ENCODE measurements at regions not wholly inside any gene's neighbourhood (a gene's known extent, or its start where the extent isn't known, plus 50 kb on each side); places are given as distances from the start of the nearest gene placed in this dataset.

GRCh38 chr2:4895371-4895770, 796.8 kb upstream of the SOX11 start:
- TF ChIP-seq, protein P1, sequence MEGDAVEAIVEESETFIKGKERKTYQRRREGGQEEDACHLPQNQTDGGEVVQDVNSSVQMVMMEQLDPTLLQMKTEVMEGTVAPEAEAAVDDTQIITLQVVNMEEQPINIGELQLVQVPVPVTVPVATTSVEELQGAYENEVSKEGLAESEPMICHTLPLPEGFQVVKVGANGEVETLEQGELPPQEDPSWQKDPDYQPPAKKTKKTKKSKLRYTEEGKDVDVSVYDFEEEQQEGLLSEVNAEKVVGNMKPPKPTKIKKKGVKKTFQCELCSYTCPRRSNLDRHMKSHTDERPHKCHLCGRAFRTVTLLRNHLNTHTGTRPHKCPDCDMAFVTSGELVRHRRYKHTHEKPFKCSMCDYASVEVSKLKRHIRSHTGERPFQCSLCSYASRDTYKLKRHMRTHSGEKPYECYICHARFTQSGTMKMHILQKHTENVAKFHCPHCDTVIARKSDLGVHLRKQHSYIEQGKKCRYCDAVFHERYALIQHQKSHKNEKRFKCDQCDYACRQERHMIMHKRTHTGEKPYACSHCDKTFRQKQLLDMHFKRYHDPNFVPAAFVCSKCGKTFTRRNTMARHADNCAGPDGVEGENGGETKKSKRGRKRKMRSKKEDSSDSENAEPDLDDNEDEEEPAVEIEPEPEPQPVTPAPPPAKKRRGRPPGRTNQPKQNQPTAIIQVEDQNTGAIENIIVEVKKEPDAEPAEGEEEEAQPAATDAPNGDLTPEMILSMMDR (IDR thresholded peaks at IDR 0.05; ENCODE audit: insufficient read depth, low read length), result no peak
- H3K4me3 ChIP-seq (ENCODE audit: low read depth, low read length), result no peak overlapping the region
- DNase-seq (ENCODE audit: low read depth), result no peak

GRCh38 chr2:4898706-4899105, 793.5 kb upstream of the SOX11 start:
- no peak for DNase-seq (ENCODE audit: low read depth)
- TF ChIP-seq, protein P1 (IDR thresholded peaks at IDR 0.05; ENCODE audit: insufficient read depth, low read length), result no peak

DNA sequence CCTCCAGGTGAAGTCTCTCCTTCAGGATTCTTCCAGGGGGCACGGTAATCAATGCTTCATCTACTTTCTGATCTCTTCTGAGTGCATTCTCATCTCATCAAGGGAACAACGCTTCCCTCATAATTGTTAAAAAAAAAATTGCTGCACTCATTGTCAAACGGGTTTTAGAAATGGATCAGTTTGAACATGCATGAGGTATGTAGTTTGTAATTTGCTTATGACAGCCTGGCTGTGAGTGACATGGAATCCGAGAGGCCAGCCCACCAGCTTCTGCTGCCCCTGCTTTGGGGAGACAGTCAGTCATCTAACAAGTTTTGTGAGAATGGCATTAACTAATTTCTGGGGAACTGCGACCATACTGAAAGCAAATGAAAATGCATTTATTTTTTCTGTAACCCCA, 791.9 kb upstream of the SOX11 start:
- TF ChIP-seq, protein P1 (IDR thresholded peaks at IDR 0.05; ENCODE audit: insufficient read depth, low read length), result no peak
- no peak overlapping the region for H3K4me3 ChIP-seq (ENCODE audit: low read depth, low read length)
- no peak for DNase-seq (ENCODE audit: low read depth)

More at GRCh38 chr2:4898706-4899105, 793.5 kb upstream of the SOX11 start:
- no peak overlapping the region for H3K4me3 ChIP-seq (ENCODE audit: low read depth, low read length)

DNA sequence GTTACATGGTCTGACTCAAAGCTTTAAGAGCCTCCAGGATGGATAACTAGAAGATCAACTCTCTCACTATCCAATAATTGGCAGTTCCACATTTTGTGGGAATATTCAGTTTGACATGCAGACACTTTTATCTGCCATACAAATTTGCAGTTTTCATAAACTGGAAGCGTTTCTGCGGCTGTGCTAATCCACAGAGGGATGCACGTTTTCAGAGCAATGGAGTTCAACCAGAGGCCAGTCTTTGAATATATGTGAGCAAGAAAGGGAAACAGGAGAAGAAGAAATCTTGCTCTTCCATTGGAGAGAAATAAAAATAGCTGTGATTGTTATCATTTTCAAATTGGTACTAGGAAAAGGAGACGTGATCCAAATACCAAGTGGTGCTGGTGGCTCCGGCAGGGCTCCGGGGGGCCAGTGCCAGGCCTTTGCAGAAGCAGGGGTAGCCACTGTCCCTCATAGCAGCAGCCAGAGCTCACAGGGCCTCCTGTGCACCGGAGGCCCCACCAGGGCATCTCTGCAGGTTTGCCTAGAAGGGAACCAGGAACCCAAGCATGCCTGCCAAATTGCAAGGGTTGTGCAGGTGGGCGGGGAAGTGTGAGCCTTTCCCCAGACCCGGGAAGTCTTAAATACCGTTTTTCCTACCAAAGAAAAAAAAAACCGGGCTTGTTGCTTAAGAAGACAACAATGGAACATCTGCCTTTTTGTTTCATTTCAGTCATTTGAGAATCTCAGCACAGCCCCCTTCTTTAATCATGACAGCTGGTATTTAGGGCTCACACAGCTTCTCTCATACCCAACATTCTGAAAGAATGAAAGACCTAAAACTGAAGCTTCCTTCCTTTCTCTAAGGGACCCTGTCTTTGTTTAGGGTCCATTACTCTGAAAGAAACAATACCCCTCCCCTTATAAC, 791.1 kb upstream of the SOX11 start:
- TF ChIP-seq, protein P1 (IDR thresholded peaks at IDR 0.05; ENCODE audit: insufficient read depth, low read length), result no peak
- no peak for DNase-seq (ENCODE audit: low read depth)

DNA sequence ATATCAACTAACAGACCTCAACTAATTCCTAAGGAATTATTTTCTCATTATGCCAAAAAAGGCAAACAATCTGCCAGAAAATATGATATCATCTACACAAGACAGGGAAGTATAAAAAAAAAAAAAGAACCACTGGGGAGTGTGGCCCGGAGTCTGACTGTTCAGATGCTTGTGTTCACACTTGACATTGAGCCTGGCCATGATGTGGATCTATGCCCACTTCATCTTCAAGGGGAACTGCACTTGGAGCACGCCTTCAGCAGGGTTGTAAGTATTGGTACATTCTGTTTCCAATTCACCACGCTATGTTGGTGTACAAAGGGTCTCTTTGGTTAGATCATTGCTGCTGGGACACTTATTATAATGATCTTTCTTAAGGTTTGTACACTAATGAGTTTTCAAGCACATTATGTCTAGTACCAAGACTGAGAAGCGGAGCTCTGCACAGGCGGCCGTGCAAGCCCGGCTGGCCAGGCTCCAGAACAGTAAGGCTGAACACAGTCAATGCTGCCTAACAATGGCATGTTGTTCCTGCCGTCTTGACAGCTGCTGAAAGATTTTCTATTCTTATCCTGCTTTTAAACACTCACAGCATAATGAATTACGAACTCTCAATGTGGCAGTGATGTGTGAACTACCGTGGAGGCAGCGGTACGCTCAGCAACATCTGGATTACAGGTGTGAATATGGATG, 788.4 kb upstream of the SOX11 start:
- no peak for DNase-seq (ENCODE audit: low read depth)
- no peak overlapping the region for H3K4me3 ChIP-seq (ENCODE audit: low read depth, low read length)
- TF ChIP-seq, protein P1 (IDR thresholded peaks at IDR 0.05; ENCODE audit: insufficient read depth, low read length), result no peak

More for the DNA sequence above, 791.1 kb upstream of the SOX11 start:
- H3K4me3 ChIP-seq (ENCODE audit: low read depth, low read length), result no peak overlapping the region

DNA sequence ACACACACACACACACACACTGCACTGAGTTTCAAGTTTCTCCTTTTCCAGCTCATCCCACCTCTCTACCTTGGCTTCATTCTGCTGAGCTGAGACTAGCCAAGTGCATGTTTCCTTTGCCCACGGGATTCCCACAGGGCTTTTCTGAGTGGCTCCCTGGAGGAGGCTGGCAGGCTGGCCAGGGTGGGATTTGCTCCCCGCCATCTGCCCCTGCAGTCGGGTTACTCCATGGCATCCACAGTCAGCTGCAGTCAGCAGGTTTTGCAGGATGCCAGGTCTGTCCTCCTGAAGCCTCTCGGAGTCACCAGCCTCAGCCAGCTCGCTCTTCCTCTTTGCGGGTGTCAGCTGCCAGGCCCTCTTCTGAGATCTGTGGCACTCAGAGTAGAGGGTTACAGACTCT, 783.7 kb upstream of the SOX11 start:
- TF ChIP-seq, protein P1 (IDR thresholded peaks at IDR 0.05; ENCODE audit: insufficient read depth, low read length), result no peak
- H3K4me3 ChIP-seq (ENCODE audit: low read depth, low read length), result no peak overlapping the region
- DNase-seq (ENCODE audit: low read depth), result no peak
